MM.1S (cell line): ENCODE measurements at regions not wholly inside any gene's neighbourhood (a gene's known extent, or its start where the extent isn't known, plus 50 kb on each side); places are given as distances from the start of the nearest gene placed in this dataset.

Experiments used
- DNase-seq: peaks from one replicate; pipeline ENCODE4 v3.0.0-alpha.2; 2015
- H2AFZ ChIP-seq: fragments of 300-600 bp; sonication (generic); 2 replicates; pipeline ENCODE4 v1.6.0; 2016; ENCODE audit warnings: antibody characterized with exemption, low read length
- H3F3A ChIP-seq: fragments of 300-600 bp; sonication (generic); 2 replicates; pipeline ENCODE4 v1.6.1; 2016; ENCODE audit warnings: mild to moderate bottlenecking, antibody characterized with exemption, low read length, moderate library complexity, mixed read lengths; ENCODE audit not compliant: insufficient read depth
- H3K27ac ChIP-seq: fragments of 300-600 bp; sonication (generic); 2 replicates; pipeline ENCODE4 v1.5.1; 2016; ENCODE audit warnings: mild to moderate bottlenecking, low read length
- H3K27me3 ChIP-seq: fragments of 300-600 bp; sonication (generic); replicated peaks from 2 replicates; pipeline ENCODE4 v1.6.0; 2016; ENCODE audit warnings: low read length; ENCODE audit not compliant: insufficient read depth
- H3K36me3 ChIP-seq: fragments of 300-600 bp; sonication (generic); replicated peaks from 2 replicates; pipeline ENCODE4 v1.6.1; 2016; ENCODE audit warnings: mild to moderate bottlenecking, low read length, mixed read lengths; ENCODE audit not compliant: insufficient read depth
- H3K4me1 ChIP-seq: fragments of 300-600 bp; sonication (generic); 2 replicates; pipeline ENCODE4 v1.6.1; 2016; ENCODE audit warnings: low read length, mixed read lengths
- H3K4me2 ChIP-seq: fragments of 300-600 bp; sonication (generic); 2 replicates; pipeline ENCODE4 v1.6.0; 2016; ENCODE audit warnings: low read depth, low read length
- H3K4me3 ChIP-seq: fragments of 300-600 bp; sonication (generic); 2 replicates; pipeline ENCODE4 v1.5.1; 2016; ENCODE audit warnings: low read length, mixed read lengths
- H3K79me2 ChIP-seq: fragments of 300-600 bp; sonication (generic); 2 replicates; pipeline ENCODE4 v1.6.1; 2016; ENCODE audit warnings: mixed run types, low read length, mixed read lengths
- H3K9ac ChIP-seq: fragments of 300-600 bp; sonication (generic); 2 replicates; pipeline ENCODE4 v1.6.1; 2016; ENCODE audit warnings: low read length, mixed read lengths
- H3K9me2 ChIP-seq: fragments of 300-600 bp; sonication (generic); replicated peaks from 2 replicates; pipeline ENCODE4 v1.6.1; 2016; ENCODE audit warnings: mild to moderate bottlenecking, low read length, mixed read lengths; ENCODE audit not compliant: insufficient read depth
- H3K9me3 ChIP-seq: fragments of 300-600 bp; sonication (generic); replicated peaks from 2 replicates; pipeline ENCODE4 v1.6.1; 2016; ENCODE audit warnings: mild to moderate bottlenecking, low read length, mixed read lengths; ENCODE audit not compliant: insufficient read depth
- H4K20me1 ChIP-seq: fragments of 300-600 bp; sonication (generic); 2 replicates; pipeline ENCODE4 v1.6.1; 2016; ENCODE audit warnings: mild to moderate bottlenecking, low read length, moderate library complexity, mixed read lengths; ENCODE audit not compliant: insufficient read depth
- EZH2 ChIP-seq: fragments of 300-600 bp; sonication (generic); optimal IDR thresholded peaks from 2 replicates; pipeline ENCODE3; 2017; ENCODE audit warnings: low read depth, mild to moderate bottlenecking, antibody characterized with exemption, low read length, mixed read lengths
- EZH2phosphoT487 ChIP-seq: fragments of 300-600 bp; sonication (generic); IDR thresholded peaks from 2 replicates; pipeline ENCODE4 v1.6.1; 2018; ENCODE audit warnings: antibody characterized with exemption, low read length
- TF ChIP-seq, protein P1 (sequence below): fragments of 300-600 bp; sonication (generic); IDR thresholded peaks from 2 replicates; pipeline ENCODE4 v1.5.1; 2016; ENCODE audit warnings: antibody characterized with exemption, low read length, mixed read lengths

- Histone ChIP-seq H3K9me2 (no peaks in the 10 kb centered on the region), H3K4me2 (no peak overlapping the region), H3K4me3 (no peak overlapping the region), H2AFZ (no peak overlapping the region), H3K36me3 (no peaks in the 10 kb centered on the region), H3K27ac (no peak overlapping the region), H4K20me1 (no peaks in the 10 kb centered on the region), H3K79me2 (no peaks in the 10 kb centered on the region), H3K9ac (no peak overlapping the region), H3K27me3 (no peaks in the 10 kb centered on the region), H3F3A (no peaks in the 10 kb centered on the region), H3K9me3 (no peaks in the 10 kb centered on the region), H3K4me1 (no peaks in the 10 kb centered on the region)
- TF ChIP-seq, protein P1, sequence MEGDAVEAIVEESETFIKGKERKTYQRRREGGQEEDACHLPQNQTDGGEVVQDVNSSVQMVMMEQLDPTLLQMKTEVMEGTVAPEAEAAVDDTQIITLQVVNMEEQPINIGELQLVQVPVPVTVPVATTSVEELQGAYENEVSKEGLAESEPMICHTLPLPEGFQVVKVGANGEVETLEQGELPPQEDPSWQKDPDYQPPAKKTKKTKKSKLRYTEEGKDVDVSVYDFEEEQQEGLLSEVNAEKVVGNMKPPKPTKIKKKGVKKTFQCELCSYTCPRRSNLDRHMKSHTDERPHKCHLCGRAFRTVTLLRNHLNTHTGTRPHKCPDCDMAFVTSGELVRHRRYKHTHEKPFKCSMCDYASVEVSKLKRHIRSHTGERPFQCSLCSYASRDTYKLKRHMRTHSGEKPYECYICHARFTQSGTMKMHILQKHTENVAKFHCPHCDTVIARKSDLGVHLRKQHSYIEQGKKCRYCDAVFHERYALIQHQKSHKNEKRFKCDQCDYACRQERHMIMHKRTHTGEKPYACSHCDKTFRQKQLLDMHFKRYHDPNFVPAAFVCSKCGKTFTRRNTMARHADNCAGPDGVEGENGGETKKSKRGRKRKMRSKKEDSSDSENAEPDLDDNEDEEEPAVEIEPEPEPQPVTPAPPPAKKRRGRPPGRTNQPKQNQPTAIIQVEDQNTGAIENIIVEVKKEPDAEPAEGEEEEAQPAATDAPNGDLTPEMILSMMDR, result no peak
- no peak for TF ChIP-seq EZH2phosphoT487
- no peak for TF ChIP-seq EZH2
- DNase-seq, result no peak
Measured at GRCh38 chr1:58409336-58409735, 137.2 kb downstream of the OMA1 start.

DNA sequence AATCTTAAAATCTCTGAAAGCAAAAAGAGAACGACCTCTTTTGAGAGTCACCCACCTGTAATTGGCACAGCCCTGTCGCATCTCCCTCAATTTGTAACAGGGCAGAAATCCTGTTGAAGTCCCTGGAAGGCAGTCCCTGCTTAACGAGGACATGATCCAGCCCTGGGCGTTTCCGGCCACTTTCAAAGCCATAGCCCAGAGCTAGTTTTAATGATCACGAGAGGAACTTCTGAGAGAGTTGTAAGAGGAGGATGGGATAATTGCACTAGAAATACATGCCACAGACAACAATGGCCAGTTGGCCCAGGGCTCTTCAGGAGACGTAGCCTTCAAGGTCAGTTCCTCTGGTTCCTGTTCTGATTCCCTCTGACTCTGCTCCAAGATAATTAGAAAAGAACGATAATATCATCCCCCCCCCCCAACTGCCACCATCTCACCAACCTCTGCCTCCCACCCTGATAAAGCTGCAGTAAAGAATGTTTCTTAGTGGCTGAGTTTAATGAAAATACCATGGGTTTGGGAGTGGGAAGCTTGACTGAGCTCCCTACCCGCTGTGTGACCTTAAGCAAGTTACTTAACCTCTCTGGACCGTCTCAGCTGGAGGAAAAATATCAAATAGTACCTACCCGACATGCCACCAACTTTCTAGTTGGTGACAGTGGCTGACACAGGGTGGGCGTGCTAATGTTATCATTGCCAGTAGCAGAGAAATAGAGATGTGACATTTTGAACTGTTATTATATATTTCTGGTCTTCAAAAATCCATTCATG is 140.0 kb downstream of the OMA1 start:
- no peaks in the 10 kb centered on the region for H4K20me1 ChIP-seq
- H3F3A ChIP-seq, result no peaks in the 10 kb centered on the region
- H3K9me3 ChIP-seq, result no peaks in the 10 kb centered on the region
- no peaks in the 10 kb centered on the region for H3K79me2 ChIP-seq
- H3K9me2 ChIP-seq, result no peaks in the 10 kb centered on the region
- TF ChIP-seq EZH2phosphoT487 (no peak), EZH2 (no peak)
- TF ChIP-seq, protein P1, result no peak
- H3K36me3 ChIP-seq, result no peaks in the 10 kb centered on the region
- no peak overlapping the region for H3K4me3 ChIP-seq
- no peak overlapping the region for H3K27ac ChIP-seq
- H3K9ac ChIP-seq, result no peak overlapping the region
- H3K27me3 ChIP-seq, result no peaks in the 10 kb centered on the region
- no peak for DNase-seq
- no peaks in the 10 kb centered on the region for H3K4me1 ChIP-seq
- H2AFZ ChIP-seq, result no peak overlapping the region
- no peak overlapping the region for H3K4me2 ChIP-seq

- H3K9me3 ChIP-seq, result no peaks in the 10 kb centered on the region
- no peaks in the 10 kb centered on the region for H3K36me3 ChIP-seq
- no peaks in the 10 kb centered on the region for H3F3A ChIP-seq
- no peaks in the 10 kb centered on the region for H3K79me2 ChIP-seq
- no peak overlapping the region for H3K9ac ChIP-seq
- no peaks in the 10 kb centered on the region for H3K27me3 ChIP-seq
- no peaks in the 10 kb centered on the region for H3K4me1 ChIP-seq
- no peak for TF ChIP-seq EZH2phosphoT487
- TF ChIP-seq, protein P1, result no peak
- no peak for TF ChIP-seq EZH2
- H4K20me1 ChIP-seq, result no peaks in the 10 kb centered on the region
- no peak overlapping the region for H3K4me3 ChIP-seq
- H3K9me2 ChIP-seq, result no peaks in the 10 kb centered on the region
- no peak overlapping the region for H2AFZ ChIP-seq
- no peak for DNase-seq
- H3K4me2 ChIP-seq, result no peak overlapping the region
- no peak overlapping the region for H3K27ac ChIP-seq
Measured at GRCh38 chr1:58405660-58406059, 140.9 kb downstream of the OMA1 start.
